Panc1 (cell line): ENCODE measurements at regions not wholly inside any gene's neighbourhood (a gene's known extent, or its start where the extent isn't known, plus 50 kb on each side); places are given as distances from the start of the nearest gene placed in this dataset.

Experiments
- CTCF ChIP-seq: fragments of 450-650 bp; IDR thresholded peaks from 2 replicates; pipeline ENCODE4 v1.5.1; 2017; ENCODE audit warnings: mild to moderate bottlenecking
- POLR2AphosphoS5 ChIP-seq: IDR thresholded peaks from 2 replicates; pipeline ENCODE4 v1.6.1; 2012; ENCODE audit warnings: mild to moderate bottlenecking, low read depth, low read length, moderate library complexity
- REST ChIP-seq, 2 experiments: IDR thresholded peaks; 2 replicates each; pipeline ENCODE4 v1.6.1; 2011 to 2012; ENCODE audit warnings: low read depth in 2 of 2, control low read depth in 1 of 2, low read length in 1 of 2, mild to moderate bottlenecking in 1 of 2, moderate library complexity in 1 of 2; ENCODE audit not compliant: insufficient read depth in 1 of 2
- TCF7L2 ChIP-seq: IDR thresholded peaks from 2 replicates; pipeline ENCODE4 v1.6.1; 2011; ENCODE audit warnings: mild to moderate bottlenecking, low read depth, low read length, inconsistent platforms

GRCh38 chr1:5221451-5221850 lies 567.0 kb downstream of the AJAP1 start:
- TF ChIP-seq CTCF (no peak), TCF7L2 (no peak), REST (IDR thresholded peaks at IDR 0.05; ENCODE audit: insufficient read depth in 1 of 2, low read depth in 2 of 2, low read length in 1 of 2) (no peak), POLR2AphosphoS5 (no peak)
